ENCODE measurements at regions not wholly inside any gene's neighbourhood (a gene's known extent, or its start where the extent isn't known, plus 50 kb on each side); places are given as distances from the start of the nearest gene placed in this dataset.

DNA sequence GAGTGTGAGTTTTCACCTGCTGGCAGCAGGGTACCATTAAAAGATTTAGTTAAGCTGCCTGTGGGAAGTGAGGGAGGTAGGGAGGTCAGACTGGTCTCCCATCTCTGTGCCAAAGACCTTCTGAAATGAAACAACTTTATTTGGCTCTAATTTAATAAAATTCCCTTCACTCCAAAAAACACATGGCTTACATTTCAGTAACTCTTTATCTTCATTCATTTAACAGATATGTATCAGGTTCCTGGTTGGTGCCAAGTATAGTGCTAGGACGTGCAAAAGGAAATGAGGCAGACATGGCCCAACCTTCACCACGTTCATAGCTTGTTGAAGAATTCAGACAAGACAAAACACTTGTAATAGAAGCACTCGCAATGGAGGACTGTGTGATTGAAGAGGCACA is 282.3 kb downstream of the SEC16B start:
- TF ChIP-seq POLR2A (IDR thresholded peaks at IDR 0.05) (no peak), POLR2AphosphoS5 (IDR thresholded peaks at IDR 0.05) (no peak)
